ENCODE measurements at regions not wholly inside any gene's neighbourhood (a gene's known extent, or its start where the extent isn't known, plus 50 kb on each side); places are given as distances from the start of the nearest gene placed in this dataset.

- H3K56ac ChIP-seq (ENCODE audit: extremely low read depth, insufficient read depth, low read length) = no peak overlapping the region
- H2BK15ac ChIP-seq (ENCODE audit: low read depth, low read length) = no peak overlapping the region
- no peak overlapping the region for H3K27ac ChIP-seq (ENCODE audit: insufficient read depth, low read length)
- no peak overlapping the region for H2AK9ac ChIP-seq (replicated peaks; ENCODE audit: low read depth, low read length, poor library complexity)
- ChIA-PET POLR2A (ENCODE audit: unreplicated experiment) (no interaction called here), CTCF (no interaction called here)
- in situ Hi-C loops (cut with MboI; ENCODE audit: low sequenced_read_pairs) = no loop called here
- ATAC-seq (ENCODE audit: low read depth) (no peak), DNase-seq (no peak)
- H3K9ac ChIP-seq (ENCODE audit: low read depth, low read length) = no peak overlapping the region
- H3K36me3 ChIP-seq (ENCODE audit: control insufficient read depth, insufficient read depth, low read length) = no peaks in the 10 kb centered on the region
- intact Hi-C loops (cut with micrococcal nuclease) = no loop called here
- no peaks in the 10 kb centered on the region for H3K9me1 ChIP-seq (ENCODE audit: insufficient read depth, low read length)
- TF ChIP-seq NFE2L2 (IDR thresholded peaks at IDR 0.05; ENCODE audit: low read depth, low read length) (no peak), USF2 (IDR thresholded peaks at IDR 0.05; ENCODE audit: low read depth, low read length) (no peak), RCOR1 (IDR thresholded peaks at IDR 0.05; ENCODE audit: insufficient replicate concordance, low read length) (no peak), RAD21 (IDR thresholded peaks at IDR 0.05; ENCODE audit: low read length) (no peak), CHD1 (IDR thresholded peaks at IDR 0.05; ENCODE audit: low read depth, low read length) (no peak), RFX5 (IDR thresholded peaks at IDR 0.05; ENCODE audit: low read depth, low read length) (no peak), CTCF (conservative IDR thresholded peaks at IDR 0.05; ENCODE audit: low read depth, low read length) (no peak), CEBPB (IDR thresholded peaks at IDR 0.05; ENCODE audit: low read depth, low read length) (no peak)
- H3K79me1 ChIP-seq (ENCODE audit: low read depth in 1 of 2, low read length in 2 of 2) = no peaks in the 10 kb centered on the region
- no peaks in the 10 kb centered on the region for H3K4me1 ChIP-seq (ENCODE audit: control insufficient read depth, insufficient read depth, low read length)
- no TSS peak for BruUV-seq (replicated peaks)
- H2AK5ac ChIP-seq (ENCODE audit: low read depth, low read length) = no peak overlapping the region
- H4K8ac ChIP-seq (ENCODE audit: low read depth in 2 of 2, low read length in 2 of 2) = no peak overlapping the region
- no peaks in the 10 kb centered on the region for H3K9me3 ChIP-seq (ENCODE audit: control insufficient read depth, insufficient read depth, low read length)
- H2AFZ ChIP-seq (replicated peaks; ENCODE audit: low read length, poor library complexity) = no peak overlapping the region
- no peak overlapping the region for H3K14ac ChIP-seq (replicated peaks; ENCODE audit: low read depth, low read length)
- no peak overlapping the region for H3K4me3 ChIP-seq (ENCODE audit: insufficient read depth, low read depth, low read length)
- no peak overlapping the region for H2BK20ac ChIP-seq (ENCODE audit: low read depth, low read length)
- no peak overlapping the region for H4K91ac ChIP-seq (ENCODE audit: insufficient read depth, low read depth, low read length)
- H3K27me3 ChIP-seq (ENCODE audit: control insufficient read depth, insufficient read depth, low read length) = no peaks in the 10 kb centered on the region
- dilution Hi-C loops (cut with HindIII; ENCODE audit: low sequenced_read_pairs, unreplicated experiment) = no loop called here
- H4K5ac ChIP-seq (ENCODE audit: low read depth, low read length) = no peak overlapping the region
- H2BK120ac ChIP-seq (ENCODE audit: low read depth, low read length) = no peak overlapping the region
- no peak overlapping the region for H3K4me2 ChIP-seq (ENCODE audit: low read depth, low read length)
- WGBS, 2 experiments (ENCODE audit: extremely low coverage in 2 of 2, insufficient read length in 1 of 2) = no CpG with 5 or more reads among the region's 1 CpG
- no peak overlapping the region for H3K23ac ChIP-seq (ENCODE audit: low read depth, low read length)
- H3K18ac ChIP-seq (ENCODE audit: low read depth, low read length) = no peak overlapping the region
- H4K20me1 ChIP-seq (ENCODE audit: insufficient read depth, low read length) = no peaks in the 10 kb centered on the region
- H3K4ac ChIP-seq (ENCODE audit: low read depth, low read length) = no peak overlapping the region
- H2BK5ac ChIP-seq (ENCODE audit: low read depth, low read length, poor library complexity, severe bottlenecking) = no peak overlapping the region
Measured at GRCh38 chr5:89228355-89228754, 345.4 kb upstream of the MEF2C start.
